PC-9 (cell line): ENCODE measurements at regions not wholly inside any gene's neighbourhood (a gene's known extent, or its start where the extent isn't known, plus 50 kb on each side); places are given as distances from the start of the nearest gene placed in this dataset.
A peak's percentile ranks its signal among the peaks of the same experiment; 100 is the strongest.

ENCODE experiments used
- BruUV-seq: library from RNA; stranded (reverse); fragments of 400-500 nt; replicated peaks from 2 replicates; lab custom pipeline; 2021; lab: Mats Ljungman, UMichigan
- CTCF ChIA-PET: fragments of 300-600 bp; sonication (Branson Sonifier 250); formaldehyde crosslinking; loops from one replicate; lab custom pipeline; 2022; ENCODE audit warnings: antibody characterized with exemption; lab: Charles Lee
- POLR2A ChIA-PET: fragments of 300-600 bp; sonication (Branson Sonifier 250); formaldehyde crosslinking; loops from one replicate; lab custom pipeline; 2022; ENCODE audit warnings: antibody characterized with exemption; ENCODE audit not compliant: unreplicated experiment; lab: Charles Lee
- DNase-seq, 2 experiments: peaks; one replicate each; pipeline versions ENCODE4 v3.0.0 to v3.0.0-alpha.2; 2015 to 2022; ENCODE audit warnings: mixed read lengths in 1 of 2
- H2AFZ ChIP-seq: fragments of 200-600 bp; sonication (generic); 2 replicates; pipeline ENCODE4 v1.8.1; 2017; ENCODE audit warnings: antibody characterized with exemption
- H3F3A ChIP-seq: fragments of 200-600 bp; sonication (generic); 2 replicates; pipeline ENCODE4 v1.8.1; 2017; ENCODE audit warnings: antibody characterized with exemption, mild to moderate bottlenecking, low read depth; ENCODE audit not compliant: insufficient read depth
- H3K27ac ChIP-seq: fragments of 200-600 bp; sonication (generic); 2 replicates; pipeline ENCODE4 v1.6.1; 2016; ENCODE audit warnings: mixed run types
- H3K27me3 ChIP-seq: fragments of 200-600 bp; sonication (generic); 2 replicates; pipeline ENCODE4 v1.6.1; 2016; ENCODE audit warnings: low read depth, mixed run types; ENCODE audit not compliant: insufficient read depth
- H3K36me3 ChIP-seq: fragments of 200-600 bp; sonication (generic); 2 replicates; pipeline ENCODE4 v1.6.1; 2016; ENCODE audit warnings: low read depth, mixed run types
- H3K4me1 ChIP-seq: fragments of 200-600 bp; sonication (generic); replicated peaks from 2 replicates; pipeline ENCODE4 v1.6.1; 2016; ENCODE audit warnings: mixed run types; ENCODE audit not compliant: insufficient read depth
- H3K4me2 ChIP-seq: fragments of 200-600 bp; sonication (generic); 2 replicates; pipeline ENCODE4 v1.6.1; 2017; ENCODE audit warnings: mixed run types
- H3K4me3 ChIP-seq: fragments of 200-600 bp; sonication (generic); 2 replicates; pipeline ENCODE4 v1.6.1; 2016; ENCODE audit warnings: mixed run types
- H3K79me2 ChIP-seq: fragments of 200-600 bp; sonication (generic); 2 replicates; pipeline ENCODE4 v1.6.1; 2017; ENCODE audit warnings: low read depth, mixed run types
- H3K9me2 ChIP-seq: fragments of 200-600 bp; sonication (generic); 2 replicates; pipeline ENCODE4 v1.8.1; 2017; ENCODE audit warnings: mild to moderate bottlenecking; ENCODE audit not compliant: insufficient read depth
- H3K9me3 ChIP-seq: fragments of 200-600 bp; sonication (generic); 2 replicates; pipeline ENCODE4 v1.8.1; 2016; ENCODE audit warnings: low read depth; ENCODE audit not compliant: insufficient read depth
- H4K20me1 ChIP-seq: fragments of 200-600 bp; sonication (generic); 2 replicates; pipeline ENCODE4 v1.8.1; 2017; ENCODE audit not compliant: insufficient read depth
- EZH2 ChIP-seq: fragments of 200-600 bp; sonication (generic); IDR thresholded peaks from 2 replicates; pipeline ENCODE4 v1.8.0; 2017; ENCODE audit warnings: antibody characterized with exemption, low read depth
- intact Hi-C: fragments of 100-400 bp; cut with micrococcal nuclease; formaldehyde crosslinking; loops from one replicate; pipeline ENCODE4 v1.10.0; 2022; ENCODE audit not compliant: unreplicated experiment
- TF ChIP-seq, protein P1 (sequence below): fragments of 200-600 bp; sonication (generic); conservative IDR thresholded peaks from 2 replicates; pipeline ENCODE4 v1.6.1; 2017; ENCODE audit warnings: mixed run types, antibody characterized with exemption, mild to moderate bottlenecking, moderate library complexity

DNA sequence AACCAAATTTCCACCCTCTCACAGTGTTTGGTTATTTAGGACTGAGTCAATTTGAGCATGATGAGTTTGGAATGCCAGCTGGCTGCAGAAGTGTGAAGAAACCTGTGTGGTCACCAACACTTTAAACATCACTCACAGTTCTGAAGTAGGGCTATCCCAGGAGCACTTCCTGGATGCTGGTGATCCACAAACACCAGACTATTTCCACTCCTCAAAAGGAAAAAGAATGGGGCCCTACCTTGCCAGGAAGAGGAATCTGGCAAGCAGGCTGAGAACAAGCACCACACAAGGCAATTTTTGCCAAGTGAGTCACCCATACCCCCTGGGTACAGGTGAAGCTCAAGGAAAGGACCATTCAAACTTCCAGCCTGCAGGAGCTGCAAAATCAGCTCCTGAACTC is 294.2 kb upstream of the PTGER4 start:
- TF ChIP-seq EZH2, result no peak
- TF ChIP-seq, protein P1, sequence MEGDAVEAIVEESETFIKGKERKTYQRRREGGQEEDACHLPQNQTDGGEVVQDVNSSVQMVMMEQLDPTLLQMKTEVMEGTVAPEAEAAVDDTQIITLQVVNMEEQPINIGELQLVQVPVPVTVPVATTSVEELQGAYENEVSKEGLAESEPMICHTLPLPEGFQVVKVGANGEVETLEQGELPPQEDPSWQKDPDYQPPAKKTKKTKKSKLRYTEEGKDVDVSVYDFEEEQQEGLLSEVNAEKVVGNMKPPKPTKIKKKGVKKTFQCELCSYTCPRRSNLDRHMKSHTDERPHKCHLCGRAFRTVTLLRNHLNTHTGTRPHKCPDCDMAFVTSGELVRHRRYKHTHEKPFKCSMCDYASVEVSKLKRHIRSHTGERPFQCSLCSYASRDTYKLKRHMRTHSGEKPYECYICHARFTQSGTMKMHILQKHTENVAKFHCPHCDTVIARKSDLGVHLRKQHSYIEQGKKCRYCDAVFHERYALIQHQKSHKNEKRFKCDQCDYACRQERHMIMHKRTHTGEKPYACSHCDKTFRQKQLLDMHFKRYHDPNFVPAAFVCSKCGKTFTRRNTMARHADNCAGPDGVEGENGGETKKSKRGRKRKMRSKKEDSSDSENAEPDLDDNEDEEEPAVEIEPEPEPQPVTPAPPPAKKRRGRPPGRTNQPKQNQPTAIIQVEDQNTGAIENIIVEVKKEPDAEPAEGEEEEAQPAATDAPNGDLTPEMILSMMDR, result no peak
- Histone ChIP-seq H3K4me3 (no peak overlapping the region), H3K27me3 (no peaks in the 10 kb centered on the region), H3K4me1 (peaks cover 62% of the 10 kb centered on the region), H3K36me3 (no peaks in the 10 kb centered on the region), H3K27ac (peak overlapping the region; percentile 91), H3K9me2 (no peaks in the 10 kb centered on the region), H3K4me2 (peak overlapping the region; percentile 66), H4K20me1 (no peaks in the 10 kb centered on the region), H3K79me2 (no peaks in the 10 kb centered on the region), H3K9me3 (peaks cover 6% of the 10 kb centered on the region; the same call in 1 of the 2 replicates), H2AFZ (no peak overlapping the region), H3F3A (peaks cover 49% of the 10 kb centered on the region)
- BruUV-seq, result no TSS peak
- DNase-seq, result peak; percentile 94 to 100
- POLR2A ChIA-PET, result interaction anchor here (0.6 to 1.3 kb wide), 6 partner anchors 9 to 879 kb away, joined by 3 to 13 read pairs (median 5); partner anchors contain the start of gene PTGER4
- CTCF ChIA-PET, result interaction anchor here (1.0 kb wide), 1 partner anchor 294 kb away, joined by 3 read pairs; the partner anchor contains the start of gene PTGER4
- intact Hi-C loops, result loop anchor here (1.0 to 10.0 kb wide), 16 partner anchors 17 to 1541 kb away; partner anchors contain the start of genes OSMR and PTGER4

GRCh38 chr5:40384782-40385390 is 294.8 kb upstream of the PTGER4 start:
- TF ChIP-seq, protein P1, result no peak
- TF ChIP-seq EZH2, result no peak
- Histone ChIP-seq H3K9me2 (no peaks in the 10 kb centered on the region), H4K20me1 (no peaks in the 10 kb centered on the region), H3K79me2 (no peaks in the 10 kb centered on the region), H3K4me2 (peak overlapping the region; percentile 66), H3K4me1 (peaks cover 64% of the 10 kb centered on the region), H3K36me3 (no peaks in the 10 kb centered on the region), H2AFZ (no peak overlapping the region), H3K9me3 (peaks cover 13% of the 10 kb centered on the region; the same call in 1 of the 2 replicates), H3K4me3 (peak overlapping the region; percentile 12; the same call in 1 of the 2 replicates), H3K27ac (peak overlapping the region; percentile 91), H3K27me3 (no peaks in the 10 kb centered on the region), H3F3A (peaks cover 49% of the 10 kb centered on the region)
- ChIA-PET CTCF (interaction anchor here (0.8 to 1.0 kb wide), 2 partner anchors 17 to 295 kb away, joined by 3 read pairs; partner anchors contain the start of gene PTGER4), POLR2A (interaction anchor here (0.5 to 0.9 kb wide), 6 partner anchors 52 to 1423 kb away, joined by 3 to 11 read pairs (median 6); no protein-coding TSS in a partner anchor)
- TSS peak; percentile 86 for BruUV-seq
- intact Hi-C loops, result loop anchor here (1.0 to 10.0 kb wide), 16 partner anchors 17 to 1540 kb away; partner anchors contain the start of genes OSMR and PTGER4
- no peak for DNase-seq

DNA sequence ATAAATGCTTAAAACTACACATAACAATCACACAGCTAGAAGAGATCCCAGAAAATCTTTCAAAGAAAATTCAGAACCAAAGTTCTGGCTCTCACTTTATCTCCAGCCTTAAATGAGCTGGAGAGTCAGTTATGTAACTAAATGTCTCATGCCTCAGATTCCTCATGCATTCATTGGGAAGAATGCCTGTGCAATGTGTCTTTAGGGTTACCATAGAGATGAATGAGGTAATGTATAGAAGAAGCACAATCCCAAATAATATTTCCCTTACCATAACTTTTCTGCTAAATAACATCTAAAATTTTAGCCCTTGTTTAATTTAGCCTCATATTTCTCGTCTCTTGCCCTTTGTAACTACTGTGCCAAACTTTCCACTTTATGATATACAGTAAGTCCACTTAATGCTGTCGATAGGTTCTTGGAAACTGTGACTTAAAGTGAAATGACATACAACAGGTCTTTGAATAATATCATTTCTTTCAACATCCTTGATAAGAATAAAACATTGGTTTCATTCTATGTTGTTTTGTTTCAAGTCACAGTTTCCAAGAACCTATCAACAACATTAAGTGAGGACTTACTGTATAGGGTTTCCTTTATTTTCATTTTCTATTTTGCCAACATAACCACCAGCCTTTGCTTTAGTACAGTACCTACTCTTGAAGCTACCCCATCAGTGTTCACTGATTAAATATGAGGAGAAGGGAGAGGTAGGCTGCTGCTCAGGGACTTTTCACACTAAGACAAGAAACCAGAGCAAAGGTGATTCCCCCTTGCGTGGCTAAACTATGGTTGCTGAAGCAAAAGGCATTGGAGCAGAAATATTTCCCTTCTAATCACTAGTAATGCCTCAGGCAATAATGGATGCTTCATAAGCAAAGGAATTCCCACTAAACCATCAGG is 295.7 kb upstream of the PTGER4 start:
- no TSS peak for BruUV-seq
- no peaks in the 10 kb centered on the region for H3K9me2 ChIP-seq
- TF ChIP-seq, protein P1, result no peak
- TF ChIP-seq EZH2, result no peak
- H3K27me3 ChIP-seq, result no peaks in the 10 kb centered on the region
- H3K9me3 ChIP-seq, result peaks cover 8% of the 10 kb centered on the region; the same call in 1 of the 2 replicates
- no peaks in the 10 kb centered on the region for H3K36me3 ChIP-seq
- no peaks in the 10 kb centered on the region for H4K20me1 ChIP-seq
- intact Hi-C loops, result loop anchor here (2.0 to 10.0 kb wide), 7 partner anchors 203 to 1539 kb away; partner anchors contain the start of genes OSMR and TTC33
- H3K4me2 ChIP-seq, result peak overlapping the region; percentile 66
- DNase-seq, result peak; percentile 56 to 91
- H3K4me3 ChIP-seq, result peak overlapping the region; percentile 13; the same call in 1 of the 2 replicates
- CTCF ChIA-PET, result interaction anchor here (0.8 kb wide), 1 partner anchor 18 kb away, joined by 3 read pairs; no protein-coding TSS in a partner anchor
- peaks cover 49% of the 10 kb centered on the region for H3F3A ChIP-seq
- POLR2A ChIA-PET, result interaction anchor here (0.6 to 0.7 kb wide), 3 partner anchors 94 to 1422 kb away, joined by 4 to 8 read pairs (median 4); no protein-coding TSS in a partner anchor
- peak overlapping the region; percentile 91 for H3K27ac ChIP-seq
- H3K4me1 ChIP-seq, result peaks cover 64% of the 10 kb centered on the region
- no peak overlapping the region for H2AFZ ChIP-seq
- H3K79me2 ChIP-seq, result no peaks in the 10 kb centered on the region
